Endodermal cell (in vitro differentiated cells): ENCODE measurements at regions not wholly inside any gene's neighbourhood (a gene's known extent, or its start where the extent isn't known, plus 50 kb on each side); places are given as distances from the start of the nearest gene placed in this dataset.

ENCODE experiments used
- DNase-seq: peaks from one replicate; pipeline ENCODE4 v3.0.0-alpha.2; 2017
- H3K27ac ChIP-seq: 2 replicates; pipeline ENCODE4 v1.5.1; 2013; ENCODE audit warnings: mild to moderate bottlenecking, low read depth, low read length, moderate library complexity
- H3K27me3 ChIP-seq: 2 replicates; pipeline ENCODE4 v1.6.1; 2013; ENCODE audit warnings: mild to moderate bottlenecking, low read length, moderate library complexity; ENCODE audit not compliant: insufficient read depth, control insufficient read depth, poor library complexity, severe bottlenecking
- H3K36me3 ChIP-seq: 2 replicates; pipeline ENCODE4 v1.7.0; 2013; ENCODE audit warnings: mild to moderate bottlenecking, low read length, moderate library complexity; ENCODE audit not compliant: control insufficient read depth, insufficient read depth
- H3K4me1 ChIP-seq: one replicate; pipeline ENCODE4 v1.7.0; 2013; ENCODE audit warnings: low read length; ENCODE audit not compliant: control insufficient read depth, insufficient read depth
- H3K4me3 ChIP-seq: 2 replicates; pipeline ENCODE4 v1.5.1; 2013; ENCODE audit warnings: mild to moderate bottlenecking, low read length, moderate library complexity
- H3K9ac ChIP-seq: 2 replicates; pipeline ENCODE4 v1.6.1; 2013; ENCODE audit warnings: mild to moderate bottlenecking, low read length, moderate library complexity; ENCODE audit not compliant: poor library complexity, severe bottlenecking; ENCODE audit errors: extremely low read depth
- H3K9me3 ChIP-seq: 2 replicates; pipeline ENCODE4 v1.6.1; 2013; ENCODE audit warnings: mild to moderate bottlenecking, low read length, moderate library complexity; ENCODE audit not compliant: control insufficient read depth
- H3K27ac Mint-ChIP-seq: 2 replicates; pipeline ENCODE4 v1.8.0; 2020; ENCODE audit warnings: mixed read lengths
- H3K27me3 Mint-ChIP-seq: 2 replicates; pipeline ENCODE4 v1.8.0; 2021; ENCODE audit warnings: mild to moderate bottlenecking, mixed read lengths; ENCODE audit not compliant: insufficient read depth
- H3K36me3 Mint-ChIP-seq: 2 replicates; pipeline ENCODE4 v1.8.0; 2020; ENCODE audit warnings: low read depth, mixed read lengths
- H3K4me1 Mint-ChIP-seq: 2 replicates; pipeline ENCODE4 v1.8.0; 2020; ENCODE audit warnings: mixed read lengths
- H3K4me3 Mint-ChIP-seq: 2 replicates; pipeline ENCODE4 v1.8.0; 2020; ENCODE audit warnings: mild to moderate bottlenecking, moderate library complexity, mixed read lengths
- H3K9me3 Mint-ChIP-seq: 2 replicates; pipeline ENCODE4 v1.8.0; 2020; ENCODE audit warnings: mild to moderate bottlenecking, mixed read lengths
- CTCF ChIP-seq: fragments of 200-600 bp; sonication (generic); conservative IDR thresholded peaks from 2 replicates; pipeline ENCODE4 v1.5.0; 2021; ENCODE audit warnings: antibody characterized with exemption, mild to moderate bottlenecking
- WGBS, 2 experiments: methylation state at CpG; one replicate each; pipeline versions ENCODE4 v1.1.5 to v1.1.7; 2013; ENCODE audit warnings: missing lambda C conversion rate in 2 of 2, mixed read lengths in 1 of 2; ENCODE audit not compliant: insufficient coverage in 1 of 2, insufficient read length in 1 of 2; 5-methylcytosine and 5-hydroxymethylcytosine counted together

- peaks cover 4% of the 10 kb centered on the region for H3K27me3 Mint-ChIP-seq
- Histone ChIP-seq H3K27me3 (no peaks in the 10 kb centered on the region), H3K4me1 (peaks cover 13% of the 10 kb centered on the region), H3K4me3 (no peak overlapping the region), H3K36me3 (no peaks in the 10 kb centered on the region), H3K9ac (no peak overlapping the region), H3K9me3 (no peaks in the 10 kb centered on the region), H3K27ac (no peak overlapping the region)
- H3K27ac Mint-ChIP-seq, result no peak overlapping the region
- TF ChIP-seq CTCF, result no peak
- no peak for DNase-seq
- no peaks in the 10 kb centered on the region for H3K9me3 Mint-ChIP-seq
- no peak overlapping the region for H3K4me3 Mint-ChIP-seq
- H3K4me1 Mint-ChIP-seq, result peaks cover 76% of the 10 kb centered on the region
- no peaks in the 10 kb centered on the region for H3K36me3 Mint-ChIP-seq
- 76 to 86% methylated on average over 4 to 6 of the region's 6 CpGs for WGBS, 2 experiments
These were observed 71.8 kb upstream of the TSHZ3 start for GRCh38 chr19:31421082-31421481.

- Mint-ChIP-seq H3K9me3 (no peaks in the 10 kb centered on the region), H3K4me3 (no peak overlapping the region), H3K4me1 (peaks cover 73% of the 10 kb centered on the region), H3K27me3 (peaks cover 4% of the 10 kb centered on the region), H3K27ac (no peak overlapping the region), H3K36me3 (no peaks in the 10 kb centered on the region)
- WGBS, 2 experiments, result 77 to 83% methylated on average over 18 to 20 of the region's 20 CpGs
- no peak for TF ChIP-seq CTCF
- peak; percentile 55 for DNase-seq
- no peaks in the 10 kb centered on the region for H3K9me3 ChIP-seq
- H3K9ac ChIP-seq, result no peak overlapping the region
- peaks cover 13% of the 10 kb centered on the region for H3K4me1 ChIP-seq
- H3K27ac ChIP-seq, result no peak overlapping the region
- H3K27me3 ChIP-seq, result no peaks in the 10 kb centered on the region
- no peaks in the 10 kb centered on the region for H3K36me3 ChIP-seq
- no peak overlapping the region for H3K4me3 ChIP-seq
These were observed 72.6 kb upstream of the TSHZ3 start for GRCh38 chr19:31421856-31422255.

GRCh38 chr19:31423896-31424295, 74.7 kb upstream of the TSHZ3 start:
- peaks cover 13% of the 10 kb centered on the region for H3K4me1 ChIP-seq
- H3K36me3 ChIP-seq, result no peaks in the 10 kb centered on the region
- no peak overlapping the region for H3K4me3 ChIP-seq
- no peak for TF ChIP-seq CTCF
- Mint-ChIP-seq H3K27ac (peak overlapping the region; percentile 88), H3K36me3 (peaks cover 2% of the 10 kb centered on the region), H3K4me3 (no peak overlapping the region), H3K4me1 (peaks cover 61% of the 10 kb centered on the region), H3K27me3 (no peaks in the 10 kb centered on the region), H3K9me3 (no peaks in the 10 kb centered on the region)
- 95 to 100% methylated on average over 2 of the region's 2 CpGs for WGBS, 2 experiments
- H3K27ac ChIP-seq, result no peak overlapping the region
- H3K9me3 ChIP-seq, result no peaks in the 10 kb centered on the region
- no peak for DNase-seq
- no peaks in the 10 kb centered on the region for H3K27me3 ChIP-seq
- H3K9ac ChIP-seq, result no peak overlapping the region
